ENCODE measurements at regions not wholly inside any gene's neighbourhood (a gene's known extent, or its start where the extent isn't known, plus 50 kb on each side); places are given as distances from the start of the nearest gene placed in this dataset.
"Not testable (repeated sequence)": the region's sequence is repeated elsewhere in the genome, so short reads cannot be mapped to it uniquely, and the experiment has no call there.

- TF ChIP-seq CTCF (IDR thresholded peaks at IDR 0.05; ENCODE audit: low read depth, low read length), result no peak
- DNase-seq (ENCODE audit: extremely low read depth, low read depth), result no peak
Measured at GRCh38 chr2:59761966-59762365, 791.5 kb downstream of the BCL11A start.

GRCh38 chr2:59756150-59756549, 797.3 kb downstream of the BCL11A start:
- DNase-seq (ENCODE audit: extremely low read depth, low read depth), result no peak
- no peak for TF ChIP-seq CTCF (IDR thresholded peaks at IDR 0.05; ENCODE audit: low read depth, low read length)

GRCh38 chr2:59754011-59754735, 799.3 kb downstream of the BCL11A start:
- no peak for TF ChIP-seq CTCF (IDR thresholded peaks at IDR 0.05; ENCODE audit: low read depth, low read length)

GRCh38 chr2:59752512-59752911, 800.9 kb downstream of the BCL11A start:
- DNase-seq (ENCODE audit: extremely low read depth, low read depth), result no peak
- no peak for TF ChIP-seq CTCF (IDR thresholded peaks at IDR 0.05; ENCODE audit: low read depth, low read length)

More at GRCh38 chr2:59754011-59754735, 799.3 kb downstream of the BCL11A start:
- DNase-seq (ENCODE audit: extremely low read depth, low read depth), result no peak

DNA sequence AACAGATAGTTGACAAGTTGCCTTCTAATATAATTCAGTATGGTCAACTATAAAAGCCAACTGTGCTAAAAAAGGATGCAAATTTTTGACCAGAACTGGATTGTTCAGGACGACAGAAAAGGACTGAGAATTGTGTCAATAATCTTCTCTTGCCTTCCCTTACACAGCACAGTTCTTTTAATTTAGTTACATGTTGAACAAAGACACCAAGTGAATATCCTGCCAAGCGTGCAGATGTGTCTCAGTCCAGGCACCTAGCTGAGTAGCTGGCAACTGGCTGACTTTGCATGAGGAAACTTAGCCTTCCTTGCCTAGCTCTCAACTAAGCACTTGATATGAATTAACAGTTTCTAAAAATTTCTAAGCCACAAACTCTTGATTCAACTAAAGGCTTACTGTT, 801.4 kb downstream of the BCL11A start:
- TF ChIP-seq CTCF (IDR thresholded peaks at IDR 0.05; ENCODE audit: low read depth, low read length), result no peak
- no peak for DNase-seq (ENCODE audit: extremely low read depth, low read depth)

DNA sequence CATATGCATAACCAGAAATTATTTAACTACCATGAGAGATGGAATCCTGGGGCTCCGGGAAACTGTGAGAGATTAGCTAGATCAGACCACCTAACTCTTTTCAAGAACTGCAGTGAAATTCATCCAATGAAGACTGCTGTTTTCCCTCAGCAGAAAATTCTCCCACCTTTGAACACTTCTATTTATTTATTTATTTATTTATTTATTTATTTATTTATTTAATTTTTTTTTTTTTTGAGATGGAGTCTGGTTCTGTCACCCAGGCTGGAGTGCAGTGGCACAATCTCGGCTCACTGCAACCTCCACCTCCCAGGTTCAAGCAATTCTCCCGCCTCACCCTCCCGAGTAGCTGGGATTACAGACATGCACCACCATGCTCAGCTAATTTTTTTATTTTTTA, 802.2 kb downstream of the BCL11A start:
- DNase-seq (ENCODE audit: extremely low read depth, low read depth), result not testable (repeated sequence)

GRCh38 chr2:59746291-59746690, 807.2 kb downstream of the BCL11A start:
- no peak for DNase-seq (ENCODE audit: extremely low read depth, low read depth)
- TF ChIP-seq CTCF (IDR thresholded peaks at IDR 0.05; ENCODE audit: low read depth, low read length), result no peak

DNA sequence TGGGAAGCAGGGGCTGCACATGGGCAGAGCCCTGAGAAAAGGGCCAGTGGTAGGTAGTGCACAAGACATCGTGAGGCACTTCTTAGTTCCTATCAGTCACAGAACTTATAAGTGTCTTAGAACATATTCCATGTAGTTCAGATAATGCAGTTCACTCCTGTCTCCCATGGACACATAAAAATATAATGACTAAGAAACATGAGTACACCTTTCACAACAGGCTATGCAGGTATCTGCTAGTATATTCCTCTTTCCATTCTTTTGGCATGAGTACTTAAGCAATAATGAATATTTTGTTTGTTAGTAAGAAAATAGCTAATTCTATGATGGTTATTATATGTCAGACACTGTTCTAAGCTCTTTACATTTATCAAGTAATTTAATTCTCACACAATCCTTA, 808.4 kb downstream of the BCL11A start:
- DNase-seq (ENCODE audit: extremely low read depth, low read depth), result no peak
- no peak for TF ChIP-seq CTCF (IDR thresholded peaks at IDR 0.05; ENCODE audit: low read depth, low read length)
